GM20000 (cell line): ENCODE measurements at regions not wholly inside any gene's neighbourhood (a gene's known extent, or its start where the extent isn't known, plus 50 kb on each side); places are given as distances from the start of the nearest gene placed in this dataset.

Source experiments
- DNase-seq: peaks from one replicate; pipeline ENCODE4 v3.0.0; 2012; ENCODE audit warnings: low spot score
- CTCF ChIP-seq: IDR thresholded peaks from 2 replicates; pipeline ENCODE4 v1.5.1; 2012; ENCODE audit warnings: mild to moderate bottlenecking, control low read depth; ENCODE audit errors: extremely low read depth, missing control alignments

- no peak for TF ChIP-seq CTCF
- DNase-seq = no peak
Observed at GRCh38 chr20:52665441-52665840, 306.7 kb upstream of the TSHZ2 start.

GRCh38 chr20:52655395-52655794, 316.8 kb upstream of the TSHZ2 start:
- no peak for DNase-seq
- no peak for TF ChIP-seq CTCF

GRCh38 chr20:52654567-52654966, 317.6 kb upstream of the TSHZ2 start:
- no peak for DNase-seq
- no peak for TF ChIP-seq CTCF

GRCh38 chr20:52652271-52652670, 319.9 kb upstream of the TSHZ2 start:
- DNase-seq = no peak
- TF ChIP-seq CTCF = no peak

- no peak for TF ChIP-seq CTCF
- DNase-seq = no peak
Observed at GRCh38 chr20:52649727-52650126, 322.4 kb upstream of the TSHZ2 start.

GRCh38 chr20:52645822-52646221, 326.3 kb upstream of the TSHZ2 start:
- no peak for DNase-seq
- TF ChIP-seq CTCF = no peak

GRCh38 chr20:52643034-52643433, 329.1 kb upstream of the TSHZ2 start:
- no peak for TF ChIP-seq CTCF
- no peak for DNase-seq
